Pancreas (tissue), 10 donors: ENCODE measurements at regions not wholly inside any gene's neighbourhood (a gene's known extent, or its start where the extent isn't known, plus 50 kb on each side); places are given as distances from the start of the nearest gene placed in this dataset.

Source experiments
- ATAC-seq, 4 donors: fragments of 200-7000 bp; cut with Tn5 transposase; one replicate each; pipeline versions ENCODE4 v1.8.0 to v1.9.1; 2020; ENCODE audit warnings: mild to moderate bottlenecking in 4 of 4, moderate library complexity in 4 of 4
- DNase-seq, 6 donors: peaks; one replicate each; pipeline ENCODE4 v3.0.0-alpha.2; 2020
- FAIRE-seq: peaks from 2 replicates; lab custom pipeline; 2012; peaks lifted over from hg19 to GRCh38; lab: Jason Lieb, UNC
- H3K27ac ChIP-seq, 4 donors: fragments of 200-600 bp; sonication (generic); 1 replicate in 3 of 4; 2 replicates in 1 of 4; pipeline versions ENCODE4 v1.5.0 to v1.8.0; 2020
- H3K27me3 ChIP-seq, 4 donors: fragments of 200-600 bp; one replicate each; pipeline ENCODE4 v1.8.0; 2021
- H3K36me3 ChIP-seq, 3 donors: fragments of 200-600 bp; sonication (generic) in 1 of 3; one replicate each; pipeline versions ENCODE4 v1.5.0 to v1.8.0; 2020 to 2021
- H3K4me1 ChIP-seq, 3 donors: fragments of 200-600 bp; one replicate each; pipeline ENCODE4 v1.8.0; 2021
- H3K4me3 ChIP-seq, 4 donors: fragments of 200-600 bp; sonication (generic) in 2 of 4; one replicate each; pipeline versions ENCODE4 v1.5.0 to v1.8.0; 2020 to 2021
- H3K9me3 ChIP-seq, 4 donors: fragments of 200-600 bp; one replicate each; pipeline ENCODE4 v1.8.0; 2021
- CTCF ChIP-seq, 4 donors: fragments of 200-600 bp; sonication (generic) in 3 of 4; IDR thresholded peaks; one replicate each; pipeline versions ENCODE4 v1.5.0 to v1.8.0; 2021; ENCODE audit warnings: antibody characterized with exemption in 4 of 4
- WGBS, 2 donors: extraction: QIAGEN DNeasy Blood & Tissue Kit; methylation state at CpG; one replicate each; pipeline ENCODE4 v1.1.7; 2013; 5-methylcytosine and 5-hydroxymethylcytosine counted together
- intact Hi-C, 3 donors: fragments of 100-400 bp; cut with DNase I; formaldehyde crosslinking; loops; one replicate each; pipeline versions ENCODE4 v1.11.1 to v1.14.2; 2022
- donor health status: healthy with polysubstance abuse.
- donor health status: DM: no; HTN: no; CAD: no; lungs with moderate emphysema.
- donor health status: DM: no; HTN: no; CAD: no.
- donor health status: control.
- donor health status: control.
- donor health status: Bipolar disorder and iron deficiency.
- donor health status: DM: yes; HTN: yes; CAD: no.
- donor health status: DM: no; HTN: no; CAD: no.
- donor health status: DM: no; HTN: no; CAD: no.
- donor health status: DM: yes; HTN: yes; CAD: no.

GRCh38 chrX:55813150-55813549 lies 95.6 kb downstream of the RRAGB start:
- H3K36me3 ChIP-seq = no peaks in the 10 kb centered on the region
- peaks cover 0 to 5% (median 0%) of the 10 kb centered on the region in 4 donors for H3K27me3 ChIP-seq
- TF ChIP-seq CTCF (IDR thresholded peaks at IDR 0.05) = no peak
- 44 to 52% methylated on average over 3 of the region's 3 CpGs for WGBS, 2 donors
- ATAC-seq (no peak), DNase-seq (peak in 1 of 6 donors; percentile 39), FAIRE-seq (no peak)
- H3K9me3 ChIP-seq = no peaks in the 10 kb centered on the region
- no peak overlapping the region for H3K4me3 ChIP-seq
- intact Hi-C loops = no loop called here
- H3K27ac ChIP-seq = no peak overlapping the region
- H3K4me1 ChIP-seq = no peaks in the 10 kb centered on the region

- no peak for FAIRE-seq
- no peak for ATAC-seq
- H3K9me3 ChIP-seq = no peaks in the 10 kb centered on the region
- no peak for TF ChIP-seq CTCF (IDR thresholded peaks at IDR 0.05)
- no peak overlapping the region for H3K27ac ChIP-seq
- peaks cover 0 to 5% (median 0%) of the 10 kb centered on the region in 4 donors for H3K27me3 ChIP-seq
- no peaks in the 10 kb centered on the region for H3K36me3 ChIP-seq
- DNase-seq = no peak
- intact Hi-C loops = no loop called here
- H3K4me1 ChIP-seq = no peaks in the 10 kb centered on the region
- no peak overlapping the region for H3K4me3 ChIP-seq
Observed at GRCh38 chrX:55815546-55815945, 98.0 kb downstream of the RRAGB start.

GRCh38 chrX:55816023-55816422 lies 98.5 kb downstream of the RRAGB start:
- no peaks in the 10 kb centered on the region for H3K36me3 ChIP-seq
- H3K4me1 ChIP-seq = no peaks in the 10 kb centered on the region
- peaks cover 0 to 5% (median 0%) of the 10 kb centered on the region in 4 donors for H3K27me3 ChIP-seq
- H3K4me3 ChIP-seq = no peak overlapping the region
- no peak for TF ChIP-seq CTCF (IDR thresholded peaks at IDR 0.05)
- H3K27ac ChIP-seq = no peak overlapping the region
- 10 to 30% methylated on average over 2 of the region's 2 CpGs for WGBS, 2 donors
- FAIRE-seq (no peak), ATAC-seq (no peak), DNase-seq (no peak)
- intact Hi-C loops = no loop called here
- H3K9me3 ChIP-seq = no peaks in the 10 kb centered on the region

- Histone ChIP-seq H3K36me3 (no peaks in the 10 kb centered on the region), H3K4me1 (no peaks in the 10 kb centered on the region), H3K27me3 (no peaks in the 10 kb centered on the region), H3K9me3 (no peaks in the 10 kb centered on the region), H3K4me3 (no peak overlapping the region), H3K27ac (no peak overlapping the region)
- TF ChIP-seq CTCF (IDR thresholded peaks at IDR 0.05) = no peak
- WGBS, 2 donors = 47 to 57% methylated on average over 3 of the region's 3 CpGs
- intact Hi-C loops = no loop called here
- DNase-seq (no peak), ATAC-seq (no peak), FAIRE-seq (no peak)
Observed at GRCh38 chrX:55818673-55819375, 101.3 kb downstream of the RRAGB start.

GRCh38 chrX:55839485-55839884 lies 121.9 kb downstream of the RRAGB start:
- FAIRE-seq (no peak), DNase-seq (peak in 1 of 6 donors; percentile 8), ATAC-seq (no peak)
- H3K27me3 ChIP-seq = no peaks in the 10 kb centered on the region
- 42 to 53% methylated on average over 2 of the region's 2 CpGs for WGBS, 2 donors
- no peaks in the 10 kb centered on the region for H3K4me1 ChIP-seq
- H3K27ac ChIP-seq = no peak overlapping the region
- H3K9me3 ChIP-seq = no peaks in the 10 kb centered on the region
- TF ChIP-seq CTCF (IDR thresholded peaks at IDR 0.05) = no peak
- intact Hi-C loops = no loop called here
- H3K4me3 ChIP-seq = no peak overlapping the region
- H3K36me3 ChIP-seq = no peaks in the 10 kb centered on the region
